GM18909 (cell line): ENCODE measurements at regions not wholly inside any gene's neighbourhood (a gene's known extent, or its start where the extent isn't known, plus 50 kb on each side); places are given as distances from the start of the nearest gene placed in this dataset.

Experiments
- ATAC-seq: cut with Tn5 transposase; IDR thresholded peaks from one replicate; pipeline ENCODE4 v1.9.1; 2021; ENCODE audit warnings: mild to moderate bottlenecking; ENCODE audit not compliant: unreplicated experiment, poor library complexity

- ATAC-seq: no peak
Observed at GRCh38 chr12:74980510-74980909, 229.1 kb downstream of the KCNC2 start.

- no peak for ATAC-seq
Observed at GRCh38 chr12:74981541-74981940, 228.1 kb downstream of the KCNC2 start.

GRCh38 chr12:74983917-74984316, 225.7 kb downstream of the KCNC2 start:
- ATAC-seq: no peak

- ATAC-seq: no peak
Observed at GRCh38 chr12:74984631-74985030, 225.0 kb downstream of the KCNC2 start.

- ATAC-seq: no peak
Observed at GRCh38 chr12:74985293-74985985, 224.2 kb downstream of the KCNC2 start.

GRCh38 chr12:74985986-74986319, 223.7 kb downstream of the KCNC2 start:
- no peak for ATAC-seq

- no peak for ATAC-seq
Observed at GRCh38 chr12:74988156-74988555, 221.5 kb downstream of the KCNC2 start.
